HG02870 (cell line): ENCODE measurements at regions not wholly inside any gene's neighbourhood (a gene's known extent, or its start where the extent isn't known, plus 50 kb on each side); places are given as distances from the start of the nearest gene placed in this dataset.

Experiments
- ATAC-seq: cut with Tn5 transposase; IDR thresholded peaks from one replicate; pipeline ENCODE4 v1.9.1; 2021; ENCODE audit warnings: mild to moderate bottlenecking, moderate library complexity; ENCODE audit not compliant: unreplicated experiment

DNA sequence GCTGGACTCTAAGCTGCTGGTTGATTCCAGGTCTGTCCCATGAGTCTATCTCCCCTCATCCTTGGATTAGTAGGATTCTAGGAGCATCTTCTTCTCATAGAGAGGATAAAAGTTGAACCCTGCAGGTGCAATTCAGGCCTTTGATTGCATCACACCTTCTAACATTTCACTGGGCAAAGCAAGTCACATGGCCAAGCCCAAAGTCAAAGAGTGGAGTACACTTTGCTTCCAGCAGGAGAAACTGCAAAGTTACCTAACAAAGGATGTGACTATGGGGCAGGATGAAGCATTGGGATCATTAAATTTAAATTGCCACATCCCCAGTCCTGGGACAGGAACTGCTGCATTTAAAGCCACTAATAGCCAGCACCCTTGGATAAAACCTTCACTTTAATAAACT, 51.0 kb upstream of the EGFLAM start:
- no peak for ATAC-seq

- ATAC-seq, result no peak
Measured at GRCh38 chr5:38202741-38203140, 55.6 kb upstream of the EGFLAM start.

DNA sequence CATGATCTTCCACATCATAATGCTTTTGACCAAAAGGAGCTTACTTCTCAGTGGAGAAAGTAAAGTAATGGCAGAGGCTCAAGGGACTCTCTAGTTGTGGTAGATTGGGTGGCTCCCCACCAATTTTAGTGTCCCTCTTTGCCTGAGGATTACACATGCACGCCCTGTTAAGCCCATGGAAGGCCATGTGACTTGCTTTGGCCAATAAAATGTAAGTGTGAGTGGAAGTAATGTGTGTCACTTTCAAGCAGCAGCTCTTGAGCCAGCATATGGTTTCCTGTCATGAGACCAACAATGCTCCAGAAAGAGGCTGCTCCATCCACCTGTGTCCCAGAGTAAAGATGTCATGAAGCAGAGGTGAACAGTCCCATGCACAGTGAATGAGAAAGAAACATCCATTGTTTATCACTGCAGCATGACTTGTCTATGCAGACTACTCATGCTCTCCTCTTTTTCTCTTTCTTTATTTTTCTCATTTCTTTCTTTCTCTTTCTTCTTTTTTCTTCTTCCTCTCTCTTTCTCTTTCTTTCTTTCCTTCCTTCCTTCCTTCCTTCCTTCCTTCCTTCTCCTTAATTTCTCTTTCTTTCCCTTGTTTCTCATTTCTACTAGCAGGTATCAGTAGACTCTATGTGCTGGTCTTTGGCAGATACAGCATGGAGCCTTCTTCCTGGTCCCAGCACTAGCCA, 57.3 kb upstream of the EGFLAM start:
- no peak for ATAC-seq

GRCh38 chr5:38197118-38197517, 61.2 kb upstream of the EGFLAM start:
- ATAC-seq, result no peak

DNA sequence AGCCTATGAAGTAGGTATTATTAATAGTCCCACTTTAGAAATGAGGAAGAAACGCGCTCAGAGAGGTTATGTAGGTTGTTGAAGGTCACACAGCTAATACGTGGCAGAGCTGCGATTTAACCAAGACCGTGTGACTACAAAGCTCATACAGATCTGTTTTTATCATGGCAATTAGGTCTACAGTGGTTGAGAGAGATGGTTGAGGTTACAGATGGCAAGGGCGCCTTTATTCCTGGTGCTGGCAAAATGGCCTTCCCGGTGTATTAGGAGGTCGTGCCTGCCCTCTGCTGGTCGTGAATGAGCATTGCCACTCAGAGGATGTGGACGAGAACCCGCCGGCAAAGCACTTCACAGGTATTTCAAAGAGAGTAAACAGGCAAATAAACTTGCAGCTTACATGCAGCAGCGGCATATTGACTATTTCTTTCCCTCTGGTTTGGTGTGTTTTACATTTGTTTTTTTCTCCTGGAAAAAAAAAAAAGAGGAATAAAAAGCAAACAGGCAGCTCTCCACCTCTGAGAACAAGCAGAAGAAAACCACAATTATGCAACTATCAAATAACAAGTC, 65.3 kb upstream of the EGFLAM start:
- ATAC-seq, result no peak

- ATAC-seq, result no peak
Measured at GRCh38 chr5:38191693-38192092, 66.7 kb upstream of the EGFLAM start.

GRCh38 chr5:38190111-38190510, 68.2 kb upstream of the EGFLAM start:
- no peak for ATAC-seq

DNA sequence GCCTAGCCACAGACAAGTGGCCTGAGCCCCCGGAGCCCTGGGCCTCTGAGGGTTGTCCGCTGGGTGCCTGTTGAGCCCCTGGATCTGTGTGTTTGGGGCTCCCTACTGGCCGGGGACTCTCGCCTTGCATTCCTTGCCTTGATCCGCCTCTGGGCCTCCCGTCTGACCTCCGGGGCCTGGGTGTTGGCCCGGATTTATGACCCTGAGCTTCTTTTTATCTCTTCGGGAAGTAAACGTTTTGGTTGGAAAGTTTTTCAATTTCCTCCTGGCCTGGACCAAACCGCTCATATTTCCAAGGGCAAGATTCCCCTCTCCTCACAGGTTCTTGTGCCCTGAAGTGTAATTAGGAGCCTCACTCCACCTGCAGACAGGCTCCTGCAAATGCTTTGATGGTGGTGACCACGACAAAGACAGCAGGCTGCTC, 69.3 kb upstream of the EGFLAM start:
- no peak for ATAC-seq

- no peak for ATAC-seq
Measured at GRCh38 chr5:38188591-38188990, 69.8 kb upstream of the EGFLAM start.

GRCh38 chr5:38187532-38187931, 70.8 kb upstream of the EGFLAM start:
- ATAC-seq, result no peak

DNA sequence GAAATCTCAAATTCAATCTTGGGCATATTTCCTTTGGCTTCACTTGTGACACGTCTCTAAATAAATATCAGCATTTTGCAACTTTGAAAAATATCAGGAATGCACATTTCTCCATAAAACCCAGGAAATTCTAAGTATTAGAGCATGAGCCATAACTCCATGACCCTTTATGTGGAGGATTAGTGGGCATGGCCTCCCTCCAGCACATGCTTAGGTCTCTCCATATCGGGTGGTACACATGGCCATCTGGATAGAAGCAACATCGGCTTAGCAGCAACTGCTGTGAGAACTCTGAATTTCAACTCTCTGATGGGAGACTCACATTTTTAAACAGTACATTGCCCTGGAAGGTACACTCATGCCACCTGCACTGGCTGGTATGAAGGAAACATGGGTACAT, 73.7 kb upstream of the EGFLAM start:
- ATAC-seq, result no peak

GRCh38 chr5:38182991-38183390, 75.4 kb upstream of the EGFLAM start:
- ATAC-seq, result no peak

GRCh38 chr5:38168029-38168428, 90.3 kb upstream of the EGFLAM start:
- no peak for ATAC-seq

DNA sequence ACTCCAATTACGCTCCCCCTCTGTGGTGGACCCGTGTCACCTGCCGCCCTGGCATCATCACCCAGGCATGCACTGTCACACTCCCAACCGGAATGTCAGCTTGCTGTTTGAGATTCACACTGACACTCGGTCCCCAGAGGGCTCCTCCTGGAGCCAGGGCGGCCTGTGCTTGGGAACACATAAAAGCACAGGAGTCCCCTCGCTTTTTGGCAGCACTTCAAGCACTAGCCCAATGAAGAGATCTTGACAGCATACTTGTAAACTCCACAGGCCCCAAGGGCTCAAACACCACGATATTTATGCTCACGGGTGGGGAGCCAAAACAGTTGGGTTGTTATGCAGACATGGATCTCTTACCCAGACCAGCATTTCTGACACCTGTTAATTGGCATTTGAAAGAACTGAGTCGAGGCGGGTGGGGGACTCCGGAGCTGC, 90.8 kb upstream of the EGFLAM start:
- ATAC-seq, result no peak

DNA sequence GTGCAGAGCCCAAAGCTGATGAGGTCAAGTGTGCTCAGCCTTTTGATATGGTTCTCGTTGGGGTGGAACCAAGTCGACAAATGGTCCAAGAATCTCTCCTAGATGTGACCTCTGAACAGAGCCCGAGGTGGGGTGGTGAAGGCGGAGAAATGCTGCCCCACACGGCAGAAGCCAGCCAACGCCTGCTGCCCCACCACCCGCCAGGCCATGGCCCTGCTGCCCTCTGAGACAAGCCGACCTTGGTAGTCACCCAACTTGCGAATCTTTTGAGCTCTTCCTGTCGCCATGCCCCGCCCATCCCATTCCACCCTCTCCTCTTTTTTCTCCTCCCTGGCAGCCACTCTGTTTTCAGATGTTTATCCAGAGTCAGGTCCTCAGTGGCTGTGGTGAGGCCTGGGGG, 91.5 kb upstream of the EGFLAM start:
- ATAC-seq, result no peak

DNA sequence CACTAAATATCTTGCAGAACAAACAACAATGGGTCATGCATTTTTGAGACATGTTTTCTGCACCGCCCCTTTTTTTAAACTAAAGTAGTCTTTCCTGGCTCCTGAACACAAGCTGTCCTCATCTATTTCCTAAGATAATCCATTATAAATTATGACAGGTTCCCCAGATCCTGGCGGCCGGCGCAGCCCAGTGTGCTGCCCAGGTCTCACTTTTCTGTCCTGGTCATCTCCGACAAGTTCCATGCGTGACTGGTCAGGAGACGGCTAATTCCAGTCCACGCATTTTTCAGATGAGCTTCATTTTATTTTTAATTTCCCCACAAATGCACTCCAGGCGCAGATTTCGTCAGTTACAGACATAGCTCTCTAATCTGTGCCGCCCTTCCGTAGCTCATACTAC, 92.9 kb upstream of the EGFLAM start:
- ATAC-seq, result no peak

DNA sequence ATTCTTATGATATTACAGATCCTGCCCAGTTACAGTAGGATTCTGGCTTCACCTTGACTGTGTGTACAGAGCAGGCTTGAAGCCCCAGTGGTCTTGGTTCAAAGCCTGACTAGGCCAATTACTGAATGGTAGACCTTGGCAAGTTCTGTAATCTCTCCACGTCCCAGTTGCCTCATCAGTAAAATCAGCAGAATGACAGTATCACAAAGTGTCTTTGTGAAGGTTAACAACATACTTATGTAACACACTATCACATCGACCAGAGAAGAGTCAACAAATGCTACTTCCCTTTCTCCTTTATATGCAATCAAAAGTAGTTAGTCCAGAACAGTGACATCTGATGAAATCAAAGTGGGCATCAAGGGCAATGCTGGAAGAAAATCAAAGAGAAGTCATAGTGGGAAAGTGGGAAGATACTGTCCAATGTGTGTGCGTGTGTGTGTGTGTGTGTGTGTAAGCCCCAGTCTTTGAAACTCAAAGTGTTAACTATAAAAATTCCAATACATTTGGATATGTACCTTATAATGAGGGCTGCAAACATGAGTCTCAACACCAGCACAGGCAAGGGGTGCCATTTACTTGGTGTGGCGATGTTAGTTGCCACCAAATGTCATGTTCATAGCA, 93.5 kb upstream of the EGFLAM start:
- no peak for ATAC-seq

GRCh38 chr5:38163636-38164237, 94.6 kb upstream of the EGFLAM start:
- no peak for ATAC-seq

DNA sequence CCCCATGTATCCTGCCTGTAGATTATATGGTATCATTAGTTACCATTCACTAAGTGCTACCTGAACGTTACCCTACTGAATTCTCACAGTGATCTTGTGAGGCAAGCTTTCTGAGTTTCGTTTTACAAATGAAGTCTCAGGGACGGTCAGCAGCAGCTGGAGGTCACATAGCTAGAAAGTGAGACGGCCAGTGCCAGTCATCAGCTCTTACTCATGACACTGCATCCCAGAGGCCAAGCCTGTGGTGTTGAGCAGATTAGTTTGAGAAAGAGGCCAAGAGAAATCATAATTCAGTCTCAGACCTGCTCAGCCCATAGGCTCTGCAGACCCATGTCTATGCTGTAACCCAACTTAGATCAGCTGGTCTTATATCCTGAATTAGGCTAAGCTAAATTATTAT, 95.7 kb upstream of the EGFLAM start:
- no peak for ATAC-seq

GRCh38 chr5:38157024-38157423, 101.3 kb upstream of the EGFLAM start:
- no peak for ATAC-seq

GRCh38 chr5:38154615-38155204, 103.6 kb upstream of the EGFLAM start:
- ATAC-seq, result no peak

GRCh38 chr5:38151878-38152277, 106.5 kb upstream of the EGFLAM start:
- ATAC-seq, result no peak
